Vagina (tissue), 2 donors: ENCODE measurements at regions not wholly inside any gene's neighbourhood (a gene's known extent, or its start where the extent isn't known, plus 50 kb on each side); places are given as distances from the start of the nearest gene placed in this dataset.

Experiments
- CTCF ChIP-seq, 3 experiments: fragments of 450-650 bp in 2 of 3; fragments of 200-600 bp in 1 of 3; sonication (generic) in 1 of 3; IDR thresholded peaks; one replicate each; pipeline ENCODE4 v1.5.1; 2017 to 2019; ENCODE audit warnings: antibody characterized with exemption in 3 of 3, mild to moderate bottlenecking in 2 of 3, moderate library complexity in 2 of 3
- POLR2A ChIP-seq, 2 donors: fragments of 450-650 bp; IDR thresholded peaks; one replicate each; pipeline ENCODE4 v1.6.1; 2017; ENCODE audit warnings: antibody characterized with exemption in 2 of 2, mild to moderate bottlenecking in 2 of 2, moderate library complexity in 2 of 2

- TF ChIP-seq CTCF (IDR thresholded peaks at IDR 0.05): no peak
- TF ChIP-seq POLR2A (IDR thresholded peaks at IDR 0.05): no peak
Observed at GRCh38 chr14:98916036-98916435, 356.0 kb downstream of the BCL11B start.
